Upper lobe of left lung (tissue), 4 donors: ENCODE measurements at regions not wholly inside any gene's neighbourhood (a gene's known extent, or its start where the extent isn't known, plus 50 kb on each side); places are given as distances from the start of the nearest gene placed in this dataset.

Experiments
- EP300 ChIP-seq, 4 donors: sonication (generic); formaldehyde crosslinking; IDR thresholded peaks; one replicate each; pipeline ENCODE4 v1.5.1; 2017; ENCODE audit warnings: antibody characterized with exemption in 4 of 4, control low read depth in 2 of 4
- POLR2A ChIP-seq, 4 donors: fragments of 450-650 bp; IDR thresholded peaks; one replicate each; pipeline ENCODE4 v1.5.1; 2016 to 2017; ENCODE audit warnings: antibody characterized with exemption in 4 of 4, mild to moderate bottlenecking in 2 of 4
- POLR2AphosphoS5 ChIP-seq, 2 donors: sonication (generic); formaldehyde crosslinking; IDR thresholded peaks; one replicate each; pipeline ENCODE4 v1.5.1; 2017; ENCODE audit warnings: antibody characterized with exemption in 2 of 2
- TF ChIP-seq, protein P1 (sequence below), 6 experiments: fragments of 450-650 bp in 4 of 6; fragments of 200-600 bp in 2 of 6; sonication (generic) in 2 of 6; IDR thresholded peaks; one replicate each; pipeline ENCODE4 v1.5.1; 2016 to 2019; ENCODE audit warnings: antibody characterized with exemption in 6 of 6

DNA sequence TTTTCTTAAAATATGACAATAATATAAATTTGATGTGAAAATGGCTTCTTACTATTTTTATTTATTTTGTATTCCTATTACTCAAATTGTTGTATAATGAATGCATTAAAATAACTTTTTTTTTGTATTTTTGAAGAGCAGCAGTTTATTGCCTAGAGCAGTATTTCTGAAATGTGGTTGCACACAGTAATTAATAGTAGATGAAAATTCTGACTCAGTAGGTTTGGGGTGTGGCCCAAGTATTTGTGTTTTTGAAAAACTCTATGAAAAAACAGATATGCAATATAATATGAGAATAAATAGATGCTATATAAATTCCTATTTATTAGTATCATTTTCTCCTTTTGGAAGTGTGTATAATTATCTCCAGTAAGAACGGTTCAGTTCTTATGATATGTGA is 2225.3 kb upstream of the C9orf72 start:
- TF ChIP-seq, protein P1, sequence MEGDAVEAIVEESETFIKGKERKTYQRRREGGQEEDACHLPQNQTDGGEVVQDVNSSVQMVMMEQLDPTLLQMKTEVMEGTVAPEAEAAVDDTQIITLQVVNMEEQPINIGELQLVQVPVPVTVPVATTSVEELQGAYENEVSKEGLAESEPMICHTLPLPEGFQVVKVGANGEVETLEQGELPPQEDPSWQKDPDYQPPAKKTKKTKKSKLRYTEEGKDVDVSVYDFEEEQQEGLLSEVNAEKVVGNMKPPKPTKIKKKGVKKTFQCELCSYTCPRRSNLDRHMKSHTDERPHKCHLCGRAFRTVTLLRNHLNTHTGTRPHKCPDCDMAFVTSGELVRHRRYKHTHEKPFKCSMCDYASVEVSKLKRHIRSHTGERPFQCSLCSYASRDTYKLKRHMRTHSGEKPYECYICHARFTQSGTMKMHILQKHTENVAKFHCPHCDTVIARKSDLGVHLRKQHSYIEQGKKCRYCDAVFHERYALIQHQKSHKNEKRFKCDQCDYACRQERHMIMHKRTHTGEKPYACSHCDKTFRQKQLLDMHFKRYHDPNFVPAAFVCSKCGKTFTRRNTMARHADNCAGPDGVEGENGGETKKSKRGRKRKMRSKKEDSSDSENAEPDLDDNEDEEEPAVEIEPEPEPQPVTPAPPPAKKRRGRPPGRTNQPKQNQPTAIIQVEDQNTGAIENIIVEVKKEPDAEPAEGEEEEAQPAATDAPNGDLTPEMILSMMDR (IDR thresholded peaks at IDR 0.05) = no peak
- TF ChIP-seq EP300 (IDR thresholded peaks at IDR 0.05) (no peak), POLR2A (IDR thresholded peaks at IDR 0.05) (no peak), POLR2AphosphoS5 (IDR thresholded peaks at IDR 0.05) (no peak)
